ENCODE measurements at regions not wholly inside any gene's neighbourhood (a gene's known extent, or its start where the extent isn't known, plus 50 kb on each side); places are given as distances from the start of the nearest gene placed in this dataset.
"Not testable (repeated sequence)": the region's sequence is repeated elsewhere in the genome, so short reads cannot be mapped to it uniquely, and the experiment has no call there.

- no peak for DNase-seq (ENCODE audit: low read depth in 2 of 2)
Observed at GRCh38 chr4:37771771-37772170, 54.7 kb upstream of the PGM2 start.

DNA sequence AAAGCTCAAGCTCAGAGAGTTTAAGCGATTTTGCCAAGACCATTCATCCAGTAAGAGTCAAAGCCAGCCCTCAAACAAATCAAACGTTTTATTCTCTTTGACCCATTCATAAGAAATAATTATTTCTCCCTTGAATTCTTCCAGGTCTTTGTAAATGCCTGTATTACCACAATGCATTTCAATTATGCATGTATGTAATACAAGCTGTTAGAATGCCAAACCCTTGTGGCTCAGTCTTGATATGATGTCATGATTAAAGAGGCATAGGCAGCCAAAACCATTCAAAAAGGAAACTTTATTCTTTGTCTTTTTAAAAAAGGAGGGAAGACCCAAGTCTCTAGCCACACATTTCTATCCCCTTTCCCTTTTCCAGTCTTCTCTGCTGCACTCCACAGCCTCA lies 56.5 kb upstream of the PGM2 start:
- DNase-seq (ENCODE audit: low read depth in 2 of 2), result peak; percentile 39 to 49

GRCh38 chr4:37769391-37769989 lies 57.0 kb upstream of the PGM2 start:
- DNase-seq (ENCODE audit: low read depth in 2 of 2), result no peak

DNA sequence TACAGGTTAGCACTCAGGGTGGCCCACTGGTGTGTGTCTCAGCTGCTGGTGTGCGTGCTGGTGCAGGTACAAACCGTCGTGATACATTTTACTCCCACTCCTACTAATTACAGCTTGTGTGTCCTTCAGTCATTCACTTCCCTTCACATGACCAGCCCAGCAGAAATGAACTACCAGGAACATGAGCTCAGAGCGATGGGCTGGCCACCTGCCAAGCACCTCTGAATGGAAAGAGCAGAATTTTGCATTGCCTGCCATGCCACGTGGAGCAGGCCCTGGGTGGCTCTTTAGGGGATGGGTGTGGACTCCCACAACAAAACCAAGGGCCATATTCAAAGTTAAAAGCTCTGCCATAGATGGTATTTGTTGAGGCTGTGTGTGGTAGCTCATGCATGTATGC lies 58.9 kb upstream of the PGM2 start:
- DNase-seq (ENCODE audit: low read depth in 2 of 2), result no peak

GRCh38 chr4:37767019-37767418 lies 59.5 kb upstream of the PGM2 start:
- no peak for DNase-seq (ENCODE audit: low read depth in 2 of 2)

DNA sequence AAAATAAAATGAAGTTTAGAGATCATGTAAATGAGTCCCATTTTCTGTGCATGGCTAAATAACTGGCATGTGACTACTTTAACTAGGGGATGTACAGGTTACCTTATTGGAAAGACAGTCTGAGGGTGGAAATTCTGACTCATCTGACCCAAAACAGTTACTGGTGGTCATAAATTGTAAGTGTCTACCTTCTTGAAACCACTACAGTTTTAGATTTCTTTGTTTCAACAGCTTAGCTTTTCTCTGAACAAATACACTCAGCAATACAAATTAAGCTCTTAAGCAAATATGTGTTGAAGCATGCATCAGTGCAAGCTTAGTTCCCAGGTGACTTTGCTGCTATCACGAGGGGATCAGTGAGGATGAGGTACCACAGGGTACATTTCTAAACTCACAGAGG lies 60.7 kb upstream of the PGM2 start:
- DNase-seq (ENCODE audit: low read depth in 2 of 2), result no peak

GRCh38 chr4:37763831-37764230 lies 62.7 kb upstream of the PGM2 start:
- DNase-seq (ENCODE audit: low read depth in 2 of 2), result no peak

DNA sequence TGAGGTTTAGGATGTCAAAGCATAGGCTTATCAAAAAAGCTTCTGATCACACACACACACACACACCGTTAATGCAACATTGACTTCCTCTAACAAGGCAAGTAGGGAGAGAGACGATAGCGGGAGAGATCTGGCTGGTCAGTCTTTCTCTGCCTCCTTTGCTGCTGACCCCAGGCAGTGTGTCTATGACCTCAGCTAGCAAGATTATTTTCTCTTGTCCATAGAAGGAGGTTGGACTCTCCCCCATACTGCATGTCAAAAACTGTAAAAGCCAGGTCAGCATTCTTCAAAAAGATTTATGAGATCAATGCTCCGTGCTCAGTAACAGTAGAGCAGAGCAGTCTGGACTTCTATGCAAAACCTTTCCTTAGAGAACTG lies 63.5 kb upstream of the PGM2 start:
- no peak for DNase-seq (ENCODE audit: low read depth in 2 of 2)

DNA sequence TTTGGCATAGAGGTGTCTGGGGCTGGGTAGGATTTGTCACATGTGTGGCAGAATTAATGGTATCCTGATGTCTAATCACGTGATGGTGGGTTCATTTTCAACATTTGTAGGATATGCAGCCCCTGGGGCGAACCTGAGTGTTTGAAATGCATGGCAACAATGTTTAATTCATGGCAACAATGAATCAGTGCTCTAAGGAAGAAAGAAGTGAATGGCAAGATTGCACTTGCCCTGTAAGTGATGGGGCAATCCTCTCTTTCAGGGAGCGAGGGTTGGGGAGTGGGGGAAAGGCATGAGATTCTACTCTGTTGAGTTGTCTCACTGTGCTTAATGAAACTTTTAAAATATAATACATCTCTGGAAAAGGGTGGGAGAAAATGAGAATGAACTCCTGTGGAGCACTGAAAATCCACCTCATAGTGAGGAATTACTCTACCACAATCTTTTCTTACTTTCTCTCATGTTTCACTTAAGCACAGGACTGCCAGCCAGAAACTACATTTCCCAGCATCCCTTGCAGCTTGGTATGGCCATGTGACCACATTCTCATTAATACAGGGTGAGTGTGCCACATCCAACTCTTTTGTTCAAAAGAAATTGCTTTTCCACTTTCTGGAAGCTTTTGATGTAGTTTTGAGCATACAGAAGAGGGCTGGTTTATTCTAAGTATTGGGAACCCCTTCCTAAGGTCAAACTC lies 64.0 kb upstream of the PGM2 start:
- DNase-seq (ENCODE audit: low read depth in 2 of 2), result no peak

DNA sequence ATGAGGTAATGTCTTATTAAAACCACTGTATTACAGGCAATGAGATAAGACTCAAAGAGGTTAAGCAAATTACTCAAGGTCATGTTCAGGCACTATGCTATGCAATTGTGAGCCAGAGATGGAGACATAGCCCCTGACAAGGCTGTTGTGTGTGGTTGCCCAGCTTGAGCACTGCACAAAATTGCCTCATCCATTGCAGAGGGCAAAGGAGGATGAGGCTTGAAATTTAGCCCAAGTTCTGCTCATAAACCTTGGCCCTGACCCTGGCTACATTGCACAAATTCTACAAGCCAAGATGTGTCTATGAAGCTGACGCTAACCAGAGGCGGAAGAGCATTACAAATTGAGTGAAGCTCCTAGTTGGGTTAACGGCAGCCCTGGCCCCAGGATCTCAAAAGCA lies 65.6 kb upstream of the PGM2 start:
- no peak for DNase-seq (ENCODE audit: low read depth in 2 of 2)

GRCh38 chr4:37759833-37760232 lies 66.7 kb upstream of the PGM2 start:
- no peak for DNase-seq (ENCODE audit: low read depth in 2 of 2)

DNA sequence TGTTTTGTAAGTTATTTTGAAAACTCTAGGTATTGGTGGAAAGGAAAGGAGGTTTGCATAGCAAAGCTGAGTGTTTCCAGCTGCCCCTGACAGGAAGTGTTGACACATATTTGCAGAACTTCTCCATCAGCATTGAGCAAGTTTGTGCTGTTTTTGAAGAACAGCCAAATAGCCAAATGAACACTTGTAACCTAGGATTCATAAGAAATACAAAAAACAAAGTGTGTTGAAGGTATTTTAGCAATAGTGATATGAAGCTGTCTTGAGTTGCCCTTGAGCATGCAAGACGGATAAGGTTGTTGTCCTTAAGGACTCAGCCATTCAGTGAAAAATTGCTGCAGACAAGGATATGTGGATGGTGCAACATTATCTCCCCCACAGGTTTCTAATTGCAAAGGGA lies 68.3 kb upstream of the PGM2 start:
- peak; percentile 32 to 53 for DNase-seq (ENCODE audit: low read depth in 2 of 2)

- DNase-seq (ENCODE audit: low read depth in 2 of 2), result no peak
Observed at GRCh38 chr4:37757761-37758160, 68.7 kb upstream of the PGM2 start.

GRCh38 chr4:37757121-37757520 lies 69.4 kb upstream of the PGM2 start:
- no peak for DNase-seq (ENCODE audit: low read depth in 2 of 2)

GRCh38 chr4:37754410-37755185 lies 68.4 kb upstream of the RELL1 start:
- no peak for DNase-seq (ENCODE audit: low read depth in 2 of 2)

DNA sequence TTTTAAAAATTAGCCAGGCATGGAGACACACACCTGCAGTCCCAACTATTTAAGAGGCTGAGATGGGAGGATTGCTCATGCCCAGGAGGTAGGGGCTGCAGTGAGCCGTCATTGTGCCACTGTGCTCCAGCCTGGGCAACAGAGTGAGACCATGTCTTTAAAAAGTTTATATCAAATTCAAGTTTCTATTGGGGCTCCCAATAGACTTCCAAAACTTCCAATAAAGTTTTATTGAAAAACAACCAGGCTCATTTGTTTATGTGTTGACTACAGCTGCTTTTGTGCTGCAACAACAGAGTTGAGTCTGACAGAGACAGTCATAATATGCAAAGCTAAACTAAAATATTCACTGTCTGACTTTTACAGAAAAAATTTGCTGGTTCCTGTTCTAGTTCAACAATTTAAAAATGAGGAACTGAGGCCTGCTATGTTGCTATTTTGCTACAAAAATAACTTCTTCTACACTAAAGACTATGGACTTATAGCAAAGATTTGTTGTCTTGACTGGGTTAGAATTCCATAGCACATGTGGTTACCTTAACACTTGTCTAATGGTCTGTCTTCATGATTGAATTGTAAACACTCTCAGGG lies 63.3 kb upstream of the RELL1 start:
- DNase-seq (ENCODE audit: low read depth in 2 of 2), result no peak

- DNase-seq (ENCODE audit: low read depth in 2 of 2), result no peak
Observed at GRCh38 chr4:37748485-37748884, 62.3 kb upstream of the RELL1 start.

- no peak for DNase-seq (ENCODE audit: low read depth in 2 of 2)
Observed at GRCh38 chr4:37747772-37748330, 61.7 kb upstream of the RELL1 start.

DNA sequence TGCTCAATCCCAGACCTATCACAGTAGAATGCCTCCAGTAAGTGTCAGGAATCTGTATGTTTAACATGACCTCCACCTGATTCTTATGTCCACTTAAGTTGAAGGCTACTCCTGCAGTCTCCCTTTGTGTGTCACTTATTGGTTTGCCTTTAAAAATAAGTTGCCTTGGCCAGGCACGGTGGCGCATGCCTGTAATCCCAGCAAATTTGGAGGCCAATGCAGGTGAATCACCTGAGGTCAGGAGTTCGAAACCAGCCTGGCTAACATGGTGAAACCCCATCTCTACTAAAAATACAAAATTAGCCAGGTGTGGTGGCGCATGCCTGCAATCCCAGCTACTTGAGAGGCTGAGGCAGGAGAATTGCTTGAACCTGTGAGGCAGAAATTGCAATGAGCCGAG lies 60.7 kb upstream of the RELL1 start:
- DNase-seq (ENCODE audit: low read depth in 2 of 2), result not testable (repeated sequence)

DNA sequence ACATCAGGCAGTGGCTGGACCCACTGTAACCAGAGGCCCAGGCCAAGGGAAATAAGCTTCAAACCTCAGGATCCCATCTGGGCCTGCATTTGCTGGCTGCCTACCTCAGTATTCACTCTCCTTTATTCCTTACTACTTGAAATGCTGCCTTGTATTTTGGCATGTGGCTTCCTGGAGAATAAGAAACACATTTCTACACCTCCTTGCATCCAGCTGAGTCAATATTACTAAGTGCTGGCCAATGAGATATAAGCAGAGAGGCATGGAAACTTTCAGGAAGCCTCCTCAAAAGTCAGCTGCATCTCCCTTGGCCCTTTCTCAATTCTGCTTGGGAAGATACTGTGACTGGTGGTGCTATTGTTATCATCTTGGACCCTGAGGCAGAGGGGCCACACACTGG lies 59.8 kb upstream of the RELL1 start:
- no peak for DNase-seq (ENCODE audit: low read depth in 2 of 2)

DNA sequence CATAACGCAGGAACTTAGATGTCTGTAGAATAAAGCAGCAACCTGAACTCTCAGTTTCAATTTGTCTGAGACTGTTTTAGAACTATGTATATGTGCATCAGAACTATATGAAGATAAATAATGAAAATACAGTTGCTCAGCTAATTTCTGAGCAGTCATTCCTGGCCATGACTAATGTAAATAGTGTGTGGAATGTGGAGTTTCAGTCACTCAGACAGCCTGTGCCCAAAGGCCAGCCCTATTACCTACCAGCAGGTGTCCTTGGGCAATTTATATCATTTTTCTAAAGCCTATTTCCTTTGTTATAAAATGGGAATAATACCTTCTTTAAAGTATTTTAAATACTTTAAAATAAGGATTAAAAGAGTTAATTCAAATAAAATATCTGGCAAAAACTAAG lies 56.0 kb upstream of the RELL1 start:
- DNase-seq (ENCODE audit: low read depth in 2 of 2), result no peak

DNA sequence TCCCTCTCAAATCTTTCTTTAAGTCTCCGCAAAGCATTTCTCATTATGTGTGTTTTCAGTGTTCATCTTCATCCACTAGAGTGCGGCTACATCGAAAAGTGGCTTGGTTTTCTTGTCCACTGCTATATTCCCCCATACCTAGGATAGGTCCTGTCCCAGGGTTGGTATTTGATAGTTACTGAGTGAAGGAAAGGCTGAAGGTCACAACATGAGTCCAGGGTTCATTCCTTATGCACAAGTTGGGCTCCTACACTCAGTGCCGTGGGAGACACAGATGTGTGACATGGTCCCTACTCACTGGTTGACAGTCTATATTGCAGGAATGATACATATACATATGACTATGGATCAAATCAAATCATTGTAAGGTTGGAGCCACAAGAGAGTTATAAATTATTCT lies 55.4 kb upstream of the RELL1 start:
- no peak for DNase-seq (ENCODE audit: low read depth in 2 of 2)

GRCh38 chr4:37740546-37740945 lies 54.4 kb upstream of the RELL1 start:
- DNase-seq (ENCODE audit: low read depth in 2 of 2), result no peak
